Prostate gland (tissue), 2 donors: ENCODE measurements at regions not wholly inside any gene's neighbourhood (a gene's known extent, or its start where the extent isn't known, plus 50 kb on each side); places are given as distances from the start of the nearest gene placed in this dataset.

Experiments used
- POLR2A ChIP-seq: fragments of 450-650 bp; IDR thresholded peaks from one replicate; pipeline ENCODE4 v1.6.1; 2016; ENCODE audit warnings: antibody characterized with exemption, mild to moderate bottlenecking
- POLR2AphosphoS5 ChIP-seq: sonication (generic); formaldehyde crosslinking; IDR thresholded peaks from one replicate; pipeline ENCODE4 v1.6.1; 2017; ENCODE audit warnings: antibody characterized with exemption
- TF ChIP-seq, protein P1 (sequence below), 4 experiments: fragments of 200-600 bp in 2 of 4; fragments of 450-650 bp in 2 of 4; sonication (generic) in 2 of 4; IDR thresholded peaks; 1 replicate in 3 of 4; 2 replicates in 1 of 4; pipeline ENCODE4 v1.5.1; 2016 to 2019; ENCODE audit warnings: antibody characterized with exemption in 4 of 4, mild to moderate bottlenecking in 2 of 4, moderate library complexity in 2 of 4

DNA sequence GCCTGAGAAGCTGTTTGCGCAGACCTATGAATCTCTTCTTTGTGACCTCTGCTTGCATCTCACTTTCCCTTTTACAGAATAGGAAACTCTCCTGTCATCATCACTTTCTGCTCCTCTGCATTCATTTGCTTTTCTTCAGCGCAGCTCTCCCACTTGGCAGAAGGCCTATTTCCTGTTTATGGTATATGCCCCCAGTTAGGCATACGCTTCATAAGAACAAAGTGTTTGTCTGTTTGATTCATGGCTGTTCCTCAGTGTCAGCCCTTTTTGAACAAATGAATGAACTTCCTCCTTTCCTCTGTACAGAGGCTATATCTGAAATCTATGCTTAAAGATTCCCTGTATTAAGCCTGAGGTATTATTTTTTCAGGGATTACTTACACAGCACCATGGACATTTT is 1216.9 kb upstream of the GBE1 start:
- TF ChIP-seq, protein P1, sequence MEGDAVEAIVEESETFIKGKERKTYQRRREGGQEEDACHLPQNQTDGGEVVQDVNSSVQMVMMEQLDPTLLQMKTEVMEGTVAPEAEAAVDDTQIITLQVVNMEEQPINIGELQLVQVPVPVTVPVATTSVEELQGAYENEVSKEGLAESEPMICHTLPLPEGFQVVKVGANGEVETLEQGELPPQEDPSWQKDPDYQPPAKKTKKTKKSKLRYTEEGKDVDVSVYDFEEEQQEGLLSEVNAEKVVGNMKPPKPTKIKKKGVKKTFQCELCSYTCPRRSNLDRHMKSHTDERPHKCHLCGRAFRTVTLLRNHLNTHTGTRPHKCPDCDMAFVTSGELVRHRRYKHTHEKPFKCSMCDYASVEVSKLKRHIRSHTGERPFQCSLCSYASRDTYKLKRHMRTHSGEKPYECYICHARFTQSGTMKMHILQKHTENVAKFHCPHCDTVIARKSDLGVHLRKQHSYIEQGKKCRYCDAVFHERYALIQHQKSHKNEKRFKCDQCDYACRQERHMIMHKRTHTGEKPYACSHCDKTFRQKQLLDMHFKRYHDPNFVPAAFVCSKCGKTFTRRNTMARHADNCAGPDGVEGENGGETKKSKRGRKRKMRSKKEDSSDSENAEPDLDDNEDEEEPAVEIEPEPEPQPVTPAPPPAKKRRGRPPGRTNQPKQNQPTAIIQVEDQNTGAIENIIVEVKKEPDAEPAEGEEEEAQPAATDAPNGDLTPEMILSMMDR (IDR thresholded peaks at IDR 0.05): no peak
- no peak for TF ChIP-seq POLR2A
- TF ChIP-seq POLR2AphosphoS5: no peak
